KBM-7 (cell line): ENCODE measurements at regions not wholly inside any gene's neighbourhood (a gene's known extent, or its start where the extent isn't known, plus 50 kb on each side); places are given as distances from the start of the nearest gene placed in this dataset.
"Not testable (repeated sequence)": the region's sequence is repeated elsewhere in the genome, so short reads cannot be mapped to it uniquely, and the experiment has no call there.

Experiments
- DNase-seq: peaks from one replicate; pipeline ENCODE4 v3.0.0-alpha.2; 2015
- in situ Hi-C: fragments of 300-500 bp; cut with MboI; formaldehyde crosslinking; loops from 2 replicates; pipeline ENCODE4 v1.14.3; 2020; ENCODE audit warnings: low sequenced_read_pairs, low pct_unique_long_range_greater_than_20kb, mixed read lengths

DNA sequence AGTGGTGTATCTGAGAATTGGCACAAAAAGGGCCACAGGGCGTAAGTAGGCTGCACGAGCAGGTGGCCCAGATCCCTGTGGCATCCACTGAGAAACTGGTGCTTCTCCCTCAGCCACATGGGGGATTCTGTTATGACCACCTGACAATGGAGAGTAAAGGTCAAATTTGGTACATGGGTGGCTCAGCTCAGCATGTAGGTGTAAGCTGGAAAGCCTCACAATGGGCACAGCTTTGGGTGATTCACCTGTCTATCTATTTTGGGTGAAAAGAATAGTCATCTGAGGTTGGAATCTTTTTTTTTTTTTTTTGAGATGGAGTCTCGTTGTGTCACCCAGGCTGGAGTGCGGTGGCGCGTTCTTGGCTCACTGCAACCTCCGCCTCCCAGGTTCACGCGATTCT is 163.4 kb upstream of the TMEM260 start:
- in situ Hi-C loops: no loop called here
- DNase-seq: no peak

DNA sequence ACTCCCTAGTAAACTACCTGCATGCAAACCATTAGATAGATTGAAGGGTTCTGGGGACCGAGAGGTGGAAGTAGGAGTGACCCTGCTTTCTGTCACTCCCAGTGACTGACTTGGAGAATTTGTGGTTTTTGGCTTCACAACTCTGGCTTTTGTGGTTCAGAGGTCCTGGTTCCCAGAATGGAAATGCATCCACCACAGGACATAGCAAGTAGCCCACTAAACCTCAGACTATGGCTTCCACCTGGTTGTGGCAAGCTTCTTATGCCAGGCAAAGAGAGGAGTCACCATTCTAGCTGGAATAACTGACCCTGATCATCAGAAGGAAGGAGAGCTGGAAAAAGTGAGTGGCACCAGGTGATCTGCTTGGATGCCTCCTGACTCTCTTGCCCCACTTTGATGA is 162.4 kb upstream of the TMEM260 start:
- peak; percentile 36 for DNase-seq
- in situ Hi-C loops: no loop called here

DNA sequence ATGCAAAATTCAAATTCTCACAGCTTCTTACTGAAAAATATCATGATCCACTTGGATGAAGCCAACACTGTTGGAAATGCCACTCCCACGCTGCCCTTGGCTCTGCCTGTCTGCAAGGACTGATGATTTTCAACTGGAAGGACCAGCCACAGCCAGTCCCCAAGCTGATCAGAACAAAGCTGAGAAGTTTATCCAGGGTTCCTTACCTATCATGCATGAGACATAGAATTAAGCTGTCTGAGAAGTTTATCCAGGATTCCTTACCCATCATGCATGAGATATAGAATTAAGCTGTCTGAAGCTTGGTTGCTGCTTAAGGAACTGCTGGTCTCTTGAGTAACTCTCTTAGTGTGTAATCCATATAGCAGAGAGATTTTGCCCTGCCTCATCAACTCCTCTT is 159.8 kb upstream of the TMEM260 start:
- DNase-seq: no peak
- in situ Hi-C loops: no loop called here

DNA sequence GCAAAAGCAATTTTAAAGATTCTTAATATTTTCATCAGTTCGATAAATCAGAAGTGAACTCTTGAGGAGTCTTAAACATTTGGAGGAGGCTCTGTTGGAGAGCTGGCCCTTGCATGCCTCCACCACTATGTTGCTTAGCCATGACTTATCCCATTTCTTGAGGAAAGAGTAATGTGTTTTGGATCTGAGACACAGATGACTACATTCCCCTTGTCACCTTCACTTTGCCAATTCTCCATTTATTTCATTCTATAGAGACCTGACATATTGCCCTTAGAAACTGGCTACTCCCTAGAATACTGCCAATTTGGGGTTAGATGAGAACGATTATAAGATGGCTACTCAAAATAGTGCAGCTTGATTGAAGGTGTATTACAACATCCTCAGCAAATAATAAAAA is 157.4 kb upstream of the TMEM260 start:
- DNase-seq: no peak
- in situ Hi-C loops: no loop called here

DNA sequence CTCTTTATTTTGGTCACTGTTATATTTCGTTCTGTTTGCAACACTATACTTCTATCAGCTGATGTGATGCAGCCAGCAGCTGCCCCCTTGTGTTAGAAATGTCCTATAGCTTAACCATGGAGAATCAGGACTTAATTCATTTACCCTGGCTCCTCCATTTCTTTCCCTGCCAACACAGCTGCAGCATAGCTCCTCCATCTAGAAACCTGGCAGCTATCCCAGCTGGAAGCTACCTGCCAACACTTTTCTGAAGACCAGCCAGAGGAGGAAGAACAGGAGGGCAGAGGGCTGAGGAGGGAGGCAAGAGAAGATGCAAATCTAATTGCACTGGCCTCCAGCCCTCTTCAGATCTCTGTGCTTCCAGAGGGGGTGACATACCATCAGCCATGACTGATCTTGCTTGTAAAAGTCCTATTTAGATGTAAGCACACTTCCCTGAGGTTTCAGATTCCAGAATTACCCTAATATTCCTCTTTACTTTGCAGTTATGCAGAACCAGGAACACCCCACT is 156.8 kb upstream of the TMEM260 start:
- in situ Hi-C loops: no loop called here
- peak; percentile 61 for DNase-seq

DNA sequence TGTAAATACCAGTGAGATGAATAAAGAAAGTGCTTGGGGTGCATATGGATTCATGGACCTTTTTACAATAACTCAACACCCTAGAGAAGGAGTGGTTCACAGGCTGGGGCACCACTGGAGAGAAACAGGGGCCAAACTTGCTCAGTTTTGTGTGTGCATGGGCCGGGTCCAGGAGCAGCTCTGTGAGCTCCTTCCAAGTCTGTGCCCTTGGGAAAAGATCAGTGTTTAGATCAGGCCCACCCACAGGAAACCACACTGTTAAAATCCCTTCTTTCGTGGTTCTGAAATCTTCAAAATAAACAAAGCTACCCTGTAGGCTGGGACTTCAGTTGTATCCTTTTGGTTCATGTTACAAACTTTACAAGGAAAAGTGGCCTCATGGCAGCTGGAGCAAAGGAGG is 156.1 kb upstream of the TMEM260 start:
- in situ Hi-C loops: no loop called here

DNA sequence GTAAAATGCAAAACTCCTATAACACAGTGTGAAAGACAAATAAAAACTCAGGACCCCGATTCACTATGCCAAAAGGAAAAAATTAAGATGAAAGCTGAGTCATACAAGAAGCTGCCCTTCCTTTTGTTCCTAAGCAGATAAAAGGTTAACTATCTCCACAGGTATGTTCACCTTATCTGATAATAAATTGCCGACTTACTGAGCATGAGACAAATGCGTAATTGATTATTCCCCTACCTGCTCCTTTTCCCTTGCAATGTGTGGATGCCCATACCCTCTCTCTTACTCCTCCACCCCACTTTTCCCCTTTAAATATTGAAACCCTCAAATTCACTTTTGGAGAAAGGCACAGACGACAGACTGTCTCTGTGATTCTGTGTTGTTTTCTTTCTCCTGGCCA is 148.6 kb upstream of the TMEM260 start:
- DNase-seq: no peak
- in situ Hi-C loops: no loop called here

More for the DNA sequence above, 156.1 kb upstream of the TMEM260 start:
- DNase-seq: no peak

DNA sequence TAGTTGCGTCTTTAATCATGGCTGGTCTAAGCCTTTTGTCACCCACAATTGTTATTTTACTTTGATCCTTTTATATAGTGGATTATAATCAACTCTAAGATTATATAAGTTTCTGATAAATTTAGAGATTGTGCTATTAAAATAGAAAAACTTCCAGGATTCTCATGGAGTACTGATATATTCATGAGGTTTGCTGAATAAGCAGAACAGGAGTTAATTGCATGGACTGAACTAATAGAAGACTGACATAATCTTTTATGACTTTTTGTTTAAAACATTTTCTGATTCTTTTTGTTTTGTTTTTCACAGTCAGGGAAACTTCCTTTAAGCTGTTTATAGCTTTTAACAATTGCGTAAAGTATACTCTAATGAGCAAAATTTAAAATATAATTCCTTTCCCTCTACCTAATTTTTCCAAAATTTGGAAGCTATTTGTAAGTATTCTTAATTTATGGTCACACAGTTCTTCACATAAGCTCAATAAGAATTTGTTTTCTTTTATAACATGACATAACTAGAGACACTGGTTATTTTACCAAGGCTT is 129.9 kb upstream of the TMEM260 start:
- no peak for DNase-seq
- in situ Hi-C loops: no loop called here

DNA sequence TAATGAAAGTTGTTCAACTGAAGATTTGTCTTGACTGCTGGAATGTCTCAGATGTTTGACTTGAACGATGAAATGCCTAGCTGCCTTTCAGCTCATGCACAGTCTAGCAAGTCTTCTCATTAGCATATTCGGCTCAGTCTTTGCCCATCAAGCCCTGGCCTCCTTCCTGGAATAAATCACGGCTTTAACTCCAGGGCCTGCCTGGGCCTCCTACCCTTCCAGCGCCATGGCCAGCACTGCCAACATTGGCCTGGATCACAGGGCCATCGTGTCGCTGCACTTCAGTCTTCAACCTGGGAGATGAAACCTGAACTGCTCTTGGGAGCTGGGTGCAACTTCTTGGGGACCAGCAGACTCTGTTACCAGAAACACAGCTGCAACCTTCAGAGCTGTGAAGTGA is 126.7 kb upstream of the TMEM260 start:
- in situ Hi-C loops: no loop called here
- no peak for DNase-seq

DNA sequence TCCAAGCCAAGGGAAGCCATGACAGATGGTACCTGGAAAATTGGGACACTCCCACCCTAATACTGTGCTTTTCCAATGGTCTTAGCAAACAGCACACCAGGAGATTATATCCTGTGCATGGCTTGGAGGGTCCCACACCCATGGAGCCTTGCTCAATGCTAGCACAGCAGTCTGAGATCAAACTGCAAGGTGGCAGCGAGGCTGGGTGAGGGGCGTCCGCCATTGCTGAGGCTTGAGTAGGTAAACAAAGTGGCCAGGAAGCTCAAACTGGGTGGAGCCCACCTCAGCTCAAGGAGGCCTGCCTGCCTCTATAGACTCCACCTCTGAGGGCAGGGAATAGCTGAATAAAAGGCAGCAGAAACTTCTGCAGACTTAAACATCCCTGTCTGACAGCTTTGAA is 124.9 kb upstream of the TMEM260 start:
- in situ Hi-C loops, DNase-seq: not testable (repeated sequence)

DNA sequence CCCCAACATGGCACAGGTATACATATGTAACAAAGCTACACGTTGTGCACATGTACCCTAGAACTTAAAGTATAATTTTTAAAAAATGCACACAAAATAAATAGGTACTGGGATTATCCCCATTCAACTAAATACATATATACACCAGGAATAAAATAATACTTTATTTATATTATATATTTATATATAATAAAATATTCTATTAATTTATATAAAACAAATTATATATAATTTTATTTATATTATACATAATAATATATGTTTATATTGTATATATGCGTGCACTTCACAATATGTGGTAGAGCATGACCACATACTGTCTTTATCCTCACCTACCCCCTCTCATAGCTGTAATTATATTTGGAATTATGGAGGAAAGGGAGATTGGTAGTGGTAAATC is 119.1 kb upstream of the TMEM260 start:
- no peak for DNase-seq
- in situ Hi-C loops: no loop called here

DNA sequence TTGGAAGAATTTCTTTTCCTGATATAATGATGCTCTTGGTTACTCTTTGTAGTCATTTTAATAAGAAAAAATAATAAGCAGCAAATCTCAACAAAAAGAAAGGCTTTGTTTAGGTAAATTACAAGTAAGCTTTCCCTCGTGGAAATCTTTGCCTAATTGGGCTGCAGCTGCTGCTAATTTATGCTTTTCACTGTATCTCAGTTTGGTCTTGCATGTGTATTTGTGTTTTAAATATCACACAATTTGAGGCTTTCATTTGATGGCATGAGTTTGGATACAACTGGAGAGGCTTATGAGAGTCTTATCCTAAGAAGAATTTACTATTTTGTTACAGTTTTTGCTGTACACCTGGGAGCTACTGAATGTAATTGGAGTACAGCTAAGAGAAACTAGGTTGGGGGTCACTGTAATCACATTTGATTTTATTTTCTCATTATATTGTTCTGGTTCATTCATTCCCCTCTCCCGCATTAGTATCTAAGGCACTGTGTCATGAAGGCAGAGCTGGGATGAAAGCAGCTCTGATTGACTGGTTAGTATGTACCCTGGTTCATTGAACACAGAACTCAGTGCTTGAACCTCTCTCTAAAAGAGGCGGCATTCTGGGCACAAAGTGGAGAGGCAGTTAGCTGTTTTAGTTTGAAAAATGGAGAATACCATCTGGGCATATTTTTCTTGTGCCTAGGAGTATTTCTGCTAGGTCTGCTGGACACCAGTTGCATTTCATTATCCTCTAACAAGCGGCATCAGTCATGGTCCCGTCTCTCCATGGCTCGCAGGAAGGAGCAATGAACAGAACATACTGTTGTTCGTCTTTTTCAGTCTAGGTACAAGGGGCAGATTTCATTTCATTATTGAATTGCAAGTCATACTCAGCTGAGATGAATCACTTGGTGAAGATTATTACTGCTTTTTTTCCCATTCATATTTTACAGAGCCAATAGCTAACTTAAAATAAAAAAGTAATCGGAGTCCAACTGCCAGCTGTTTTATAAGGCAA is 118.0 kb upstream of the TMEM260 start:
- no peak for DNase-seq
- in situ Hi-C loops: no loop called here

DNA sequence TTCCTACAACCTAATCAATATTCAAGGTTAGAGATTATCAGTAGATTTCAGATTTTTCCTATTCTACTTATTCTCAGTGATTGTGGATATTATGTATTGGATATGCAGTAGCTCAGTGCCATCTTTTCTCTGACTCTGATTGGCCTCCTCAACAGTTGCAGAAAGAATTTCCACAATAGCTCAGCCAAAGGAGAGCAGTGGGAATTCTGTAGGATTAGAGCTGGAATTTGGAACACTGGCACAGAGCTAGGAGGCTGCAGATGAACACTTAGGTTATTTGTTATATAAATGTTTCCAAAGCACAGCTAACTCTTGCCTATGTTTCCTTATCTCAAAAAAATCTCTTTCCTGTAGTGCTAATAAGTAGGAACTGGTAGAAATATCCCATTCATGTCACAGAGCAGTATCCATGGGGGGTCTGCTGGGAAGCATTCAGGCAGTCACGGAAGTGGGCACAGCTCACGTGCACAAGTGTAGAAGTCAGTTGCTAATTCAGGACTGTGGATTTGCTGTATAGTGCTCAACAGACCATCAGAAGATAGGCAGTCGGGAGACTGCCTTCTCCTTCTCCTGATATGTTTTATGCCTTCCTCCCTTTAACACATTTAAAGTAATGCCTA is 116.2 kb upstream of the TMEM260 start:
- no peak for DNase-seq
- in situ Hi-C loops: no loop called here

DNA sequence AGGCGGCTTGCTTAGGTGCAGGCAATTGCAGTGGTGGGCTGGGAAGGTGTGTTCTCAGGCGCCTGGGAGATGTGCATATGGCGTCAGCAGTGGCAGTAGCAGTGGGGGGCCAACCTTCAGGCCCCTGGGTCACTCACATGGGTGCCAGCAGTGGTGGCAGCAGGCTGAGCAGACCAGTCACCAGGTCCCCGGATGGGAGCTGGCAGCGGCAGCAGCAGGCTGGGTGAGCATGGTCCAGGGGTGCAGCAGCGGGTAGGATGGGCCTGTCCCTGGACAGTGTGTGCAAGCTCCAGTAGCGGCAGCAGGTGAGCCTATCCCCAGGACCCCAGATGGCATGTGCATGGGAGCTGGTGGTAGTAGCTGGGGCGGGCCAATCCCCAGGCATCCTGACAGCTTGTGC is 108.5 kb upstream of the TMEM260 start:
- no peak for DNase-seq
- in situ Hi-C loops: no loop called here

DNA sequence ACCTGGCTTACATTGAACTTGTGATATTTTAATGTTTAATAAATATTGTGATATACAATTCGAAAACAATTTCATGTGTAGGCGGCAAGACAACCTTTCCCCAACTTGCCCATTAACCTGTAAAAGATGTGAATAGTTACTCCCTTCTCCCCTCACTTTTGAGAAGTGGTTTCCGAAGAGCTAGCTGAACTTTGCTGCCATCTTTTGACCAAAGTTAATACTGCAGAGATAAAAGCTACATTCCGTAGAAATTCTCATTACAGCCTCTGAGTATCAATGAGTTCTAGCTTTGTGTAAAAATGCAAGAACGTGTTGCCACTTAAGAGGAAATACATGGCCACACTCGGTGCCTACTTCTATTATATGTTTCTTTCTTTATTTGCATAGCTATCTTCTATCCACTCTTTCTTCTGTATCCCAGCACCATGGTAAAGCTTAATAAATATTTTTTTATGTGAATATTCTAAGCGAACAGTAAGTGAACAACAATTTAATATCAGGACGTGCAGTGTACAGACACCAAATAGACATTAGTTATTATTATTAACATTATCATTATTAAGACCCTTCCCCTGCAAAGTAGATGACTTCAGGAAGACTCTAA is 105.1 kb upstream of the TMEM260 start:
- in situ Hi-C loops: loop anchor here (25.0 kb wide), 2 partner anchors 762 to 1037 kb away; partner anchors contain the start of gene TBPL2
- peak; percentile 80 for DNase-seq

DNA sequence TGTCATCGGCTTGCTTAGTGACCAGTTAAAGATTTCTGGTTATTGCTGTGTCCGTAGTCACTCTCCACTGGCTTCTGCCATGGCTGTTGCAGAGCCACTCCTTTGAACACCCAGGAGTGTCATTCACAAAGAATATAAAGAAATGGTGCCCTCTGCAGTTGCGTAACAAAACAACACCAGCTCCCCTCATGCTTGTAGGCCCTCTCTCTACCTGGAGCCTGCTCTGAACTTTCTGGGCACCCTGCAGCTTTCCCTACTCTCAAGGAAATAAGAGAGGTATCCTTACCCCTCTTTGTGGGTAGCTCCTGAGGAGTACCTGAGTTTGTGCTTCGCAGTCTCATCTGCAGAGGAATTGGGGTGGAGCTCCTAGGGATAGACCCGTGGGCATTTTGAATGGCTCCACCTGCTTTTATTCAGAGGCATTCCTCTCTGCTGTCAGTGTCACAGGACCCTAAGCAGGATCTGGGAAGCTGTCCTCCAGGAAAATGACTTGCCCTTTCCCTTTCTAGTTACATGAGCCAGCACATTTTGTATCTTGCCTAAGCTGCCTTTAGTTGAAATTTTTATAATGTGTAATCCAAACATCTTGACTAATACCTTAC is 97.2 kb upstream of the TMEM260 start:
- peak; percentile 44 for DNase-seq

DNA sequence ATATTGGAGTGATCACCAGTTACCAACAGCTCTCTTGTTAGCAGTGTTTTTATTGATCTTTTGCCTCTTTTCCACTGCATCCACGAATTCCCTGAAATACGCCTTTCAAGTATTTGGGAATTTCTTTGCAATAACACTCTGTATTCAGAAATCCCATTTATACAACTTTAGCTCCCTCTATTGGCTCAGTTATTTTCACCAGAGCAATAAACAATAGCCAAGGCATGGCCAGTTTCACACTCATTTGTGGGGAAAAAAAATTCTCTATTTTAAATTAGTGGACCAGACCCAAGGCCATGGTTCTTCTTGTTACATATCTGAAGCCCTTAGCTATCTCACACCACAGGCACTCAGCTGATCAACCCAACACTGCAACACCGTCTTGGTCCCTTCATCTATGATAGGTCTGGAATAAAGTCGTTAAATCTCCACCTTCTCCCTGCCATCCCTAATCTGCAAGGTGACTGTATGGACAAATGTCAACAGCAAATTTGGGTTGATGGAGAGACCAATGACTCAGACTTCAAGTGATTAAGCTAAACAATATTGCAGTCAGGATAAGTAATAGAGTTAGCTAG is 92.4 kb upstream of the TMEM260 start:
- no peak for DNase-seq

More for the DNA sequence above, 97.2 kb upstream of the TMEM260 start:
- in situ Hi-C loops: loop anchor here (25.0 kb wide), 2 partner anchors 770 to 1045 kb away; partner anchors contain the start of gene TBPL2

DNA sequence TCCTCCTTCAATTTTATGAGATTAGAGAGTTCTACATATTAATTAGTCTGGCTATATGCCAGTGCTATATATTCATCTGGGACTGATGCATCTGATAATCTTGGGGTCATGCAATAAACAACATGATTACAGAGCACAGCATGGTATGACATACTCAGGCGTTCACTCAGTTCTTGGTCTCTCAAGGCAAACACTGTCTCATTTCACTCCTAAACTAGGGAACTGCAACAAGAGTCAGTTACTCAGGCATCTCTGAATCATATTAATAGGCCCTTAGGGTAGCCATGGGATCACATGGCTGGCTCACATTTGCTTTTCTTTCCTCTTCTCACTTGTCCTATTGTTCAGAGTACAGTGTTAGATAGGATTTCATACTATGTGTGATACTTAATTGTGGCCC is 91.8 kb upstream of the TMEM260 start:
- in situ Hi-C loops: loop anchor here (25.0 kb wide), 2 partner anchors 775 to 1050 kb away; partner anchors contain the start of gene TBPL2
- no peak for DNase-seq

More for the DNA sequence above, 92.4 kb upstream of the TMEM260 start:
- in situ Hi-C loops: loop anchor here (25.0 kb wide), 2 partner anchors 775 to 1050 kb away; partner anchors contain the start of gene TBPL2
